OCI-LY7 (cell line): ENCODE measurements at regions not wholly inside any gene's neighbourhood (a gene's known extent, or its start where the extent isn't known, plus 50 kb on each side); places are given as distances from the start of the nearest gene placed in this dataset.

Experiments
- BruUV-seq: library from RNA; stranded (reverse); fragments of 400-500 nt; replicated peaks from 2 replicates; lab custom pipeline; 2021; lab: Mats Ljungman, UMichigan
- CTCF ChIA-PET: fragments of 300-600 bp; sonication (Branson Sonifier 250); formaldehyde crosslinking; loops from one replicate; lab custom pipeline; 2022; ENCODE audit warnings: antibody characterized with exemption; ENCODE audit not compliant: unreplicated experiment; lab: Charles Lee
- POLR2A ChIA-PET: fragments of 300-600 bp; sonication (Branson Sonifier 250); formaldehyde crosslinking; loops from one replicate; lab custom pipeline; 2022; ENCODE audit warnings: antibody characterized with exemption; lab: Charles Lee
- DNase-seq: peaks from one replicate; pipeline ENCODE4 v3.0.0-alpha.2; 2015; ENCODE audit warnings: low spot score
- H2AFZ ChIP-seq: fragments of 200-600 bp; sonication (generic), shearing (Covaris generic); 2 replicates; pipeline ENCODE4 v1.6.1; 2014; ENCODE audit warnings: mild to moderate bottlenecking, antibody characterized with exemption, low read length, moderate library complexity
- H3K27ac ChIP-seq: fragments of 200-600 bp; sonication (generic); 2 replicates; pipeline ENCODE4 v1.5.1; 2014; ENCODE audit warnings: mixed run types, low read depth, mild to moderate bottlenecking, moderate library complexity, low read length, inconsistent platforms; ENCODE audit not compliant: poor library complexity, severe bottlenecking
- H3K36me3 ChIP-seq: fragments of 200-600 bp; sonication (generic); 2 replicates; pipeline ENCODE4 v1.6.1; 2014; ENCODE audit warnings: mild to moderate bottlenecking, antibody characterized with exemption, low read length, moderate library complexity, mixed read lengths; ENCODE audit not compliant: insufficient read depth
- H3K4me1 ChIP-seq: fragments of 200-600 bp; sonication (generic); 2 replicates; pipeline ENCODE4 v1.5.1; 2014; ENCODE audit warnings: mild to moderate bottlenecking, low read length; ENCODE audit not compliant: insufficient read depth, poor library complexity, severe bottlenecking
- H3K4me2 ChIP-seq: fragments of 200-600 bp; sonication (generic); 2 replicates; pipeline ENCODE4 v1.6.1; 2014; ENCODE audit warnings: mild to moderate bottlenecking, low read length
- H3K4me3 ChIP-seq: fragments of 200-600 bp; sonication (generic); 2 replicates; pipeline ENCODE4 v1.5.1; 2014; ENCODE audit warnings: mild to moderate bottlenecking, low read depth, low read length; ENCODE audit not compliant: poor library complexity, severe bottlenecking
- H3K79me2 ChIP-seq: fragments of 200-600 bp; sonication (generic); 2 replicates; pipeline ENCODE4 v1.6.1; 2016; ENCODE audit warnings: low read depth, mild to moderate bottlenecking, low read length, moderate library complexity, mixed read lengths; ENCODE audit not compliant: insufficient read depth
- H3K9me2 ChIP-seq: fragments of 200-600 bp; sonication (generic); 2 replicates; pipeline ENCODE4 v1.6.1; 2016; ENCODE audit warnings: mild to moderate bottlenecking, low read length, mixed read lengths; ENCODE audit not compliant: insufficient read depth
- H3K9me3 ChIP-seq: fragments of 200-600 bp; sonication (generic); 2 replicates; pipeline ENCODE4 v1.6.1; 2014; ENCODE audit warnings: mild to moderate bottlenecking, mixed run types, low read length, mixed read lengths
- H4K20me1 ChIP-seq: fragments of 200-600 bp; sonication (generic); 2 replicates; pipeline ENCODE4 v1.6.1; 2014; ENCODE audit warnings: mild to moderate bottlenecking, antibody characterized with exemption, low read length, moderate library complexity, mixed read lengths; ENCODE audit not compliant: insufficient read depth
- CTCF ChIP-seq: fragments of 200-600 bp; sonication (generic); conservative IDR thresholded peaks from 2 replicates; pipeline ENCODE4 v1.5.1; 2014; ENCODE audit warnings: mild to moderate bottlenecking, antibody characterized with exemption, low read length, moderate library complexity, mixed read lengths
- EZH2phosphoT487 ChIP-seq: fragments of 200-600 bp; sonication (generic); IDR thresholded peaks from 2 replicates; pipeline ENCODE4 v1.6.1; 2018; ENCODE audit warnings: low read depth, borderline replicate concordance, mild to moderate bottlenecking, mixed run types, antibody characterized with exemption, low read length, moderate library complexity, mixed read lengths
- intact Hi-C: fragments of 100-400 bp; cut with micrococcal nuclease; formaldehyde crosslinking; loops from one replicate; pipeline ENCODE4 v1.10.0; 2022; ENCODE audit not compliant: unreplicated experiment

DNA sequence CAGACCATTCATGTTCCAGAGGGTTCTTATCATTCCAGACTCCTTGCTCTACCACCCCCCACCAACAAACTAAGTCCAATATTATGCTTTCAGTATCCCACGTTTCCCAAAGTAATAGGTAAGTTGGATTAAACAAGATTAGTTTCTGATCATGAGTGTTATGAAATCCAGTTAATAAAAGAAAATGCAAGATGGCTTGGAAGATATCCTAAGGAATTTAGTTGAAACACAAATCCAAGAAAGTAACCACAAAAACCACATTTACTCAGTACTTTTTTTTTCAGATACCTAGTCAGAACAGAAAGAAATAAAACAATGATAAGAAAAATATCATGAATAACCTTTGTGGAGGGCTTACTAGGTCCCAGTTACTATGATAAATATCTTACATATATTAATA is 119.4 kb upstream of the MIR17HG start:
- ChIA-PET POLR2A (interaction anchor here (0.8 to 3.4 kb wide), 14 partner anchors 8 to 871 kb away, joined by 3 to 26 read pairs (median 5); no protein-coding TSS in a partner anchor), CTCF (no interaction called here)
- TF ChIP-seq EZH2phosphoT487 (no peak), CTCF (no peak)
- Histone ChIP-seq H2AFZ (no peak overlapping the region), H3K79me2 (no peaks in the 10 kb centered on the region), H3K4me2 (no peak overlapping the region), H3K9me3 (no peaks in the 10 kb centered on the region), H3K27ac (no peak overlapping the region), H3K9me2 (no peaks in the 10 kb centered on the region; the same call in 1 of the 2 replicates), H3K36me3 (no peaks in the 10 kb centered on the region), H3K4me3 (no peak overlapping the region), H3K4me1 (no peaks in the 10 kb centered on the region), H4K20me1 (no peaks in the 10 kb centered on the region)
- no TSS peak for BruUV-seq
- intact Hi-C loops: no loop called here
- DNase-seq: no peak

- intact Hi-C loops: no loop called here
- Histone ChIP-seq H3K4me3 (no peak overlapping the region), H3K27ac (no peak overlapping the region), H3K36me3 (no peaks in the 10 kb centered on the region), H3K79me2 (no peaks in the 10 kb centered on the region), H4K20me1 (no peaks in the 10 kb centered on the region), H2AFZ (no peak overlapping the region), H3K9me2 (no peaks in the 10 kb centered on the region; the same call in 1 of the 2 replicates), H3K9me3 (no peaks in the 10 kb centered on the region), H3K4me1 (no peaks in the 10 kb centered on the region), H3K4me2 (no peak overlapping the region)
- BruUV-seq: no TSS peak
- ChIA-PET POLR2A (interaction anchor here (0.5 to 2.5 kb wide), 14 partner anchors 9 to 267 kb away, joined by 3 to 11 read pairs (median 5); no protein-coding TSS in a partner anchor), CTCF (no interaction called here)
- no peak for DNase-seq
- TF ChIP-seq EZH2phosphoT487 (no peak), CTCF (no peak)
These were observed 118.5 kb upstream of the MIR17HG start for GRCh38 chr13:91228940-91229339.

DNA sequence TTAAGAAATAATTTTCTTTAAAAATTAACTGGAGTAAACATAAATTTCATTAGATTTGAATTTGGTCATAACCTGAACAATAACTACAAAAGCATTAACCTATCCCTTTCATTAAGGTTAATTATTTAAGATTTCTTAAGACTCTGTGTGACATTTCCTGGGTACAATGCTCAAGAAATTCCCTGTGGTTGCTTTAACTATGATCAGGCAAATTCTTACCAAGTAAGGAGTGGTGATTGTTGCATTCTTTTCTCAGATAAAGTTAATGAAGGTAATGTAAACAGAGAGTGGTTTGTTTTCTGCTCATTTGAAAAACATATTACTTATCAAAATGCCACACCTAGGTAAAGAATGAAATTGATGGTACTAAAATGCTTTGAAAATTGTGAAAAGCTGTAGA is 114.8 kb upstream of the MIR17HG start:
- Histone ChIP-seq H3K79me2 (no peaks in the 10 kb centered on the region), H3K4me2 (no peak overlapping the region), H2AFZ (no peak overlapping the region), H3K9me2 (no peaks in the 10 kb centered on the region; the same call in 1 of the 2 replicates), H3K36me3 (no peaks in the 10 kb centered on the region), H3K27ac (no peak overlapping the region), H3K9me3 (no peaks in the 10 kb centered on the region), H3K4me3 (no peak overlapping the region), H3K4me1 (no peaks in the 10 kb centered on the region), H4K20me1 (no peaks in the 10 kb centered on the region)
- ChIA-PET CTCF (no interaction called here), POLR2A (interaction anchor here (0.5 to 7.3 kb wide), 8 partner anchors 11 to 888 kb away, joined by 3 to 63 read pairs (median 4); no protein-coding TSS in a partner anchor)
- BruUV-seq: no TSS peak
- DNase-seq: no peak
- no peak for TF ChIP-seq CTCF
- TF ChIP-seq EZH2phosphoT487: no peak
- intact Hi-C loops: no loop called here
